GM12891 (cell line): ENCODE measurements at regions not wholly inside any gene's neighbourhood (a gene's known extent, or its start where the extent isn't known, plus 50 kb on each side); places are given as distances from the start of the nearest gene placed in this dataset.

Experiments used
- DNase-seq: peaks from one replicate; pipeline ENCODE4 v3.0.0; 2011; ENCODE audit warnings: low spot score; ENCODE audit not compliant: insufficient read length
- FAIRE-seq: peaks from 2 replicates; lab custom pipeline; 2011; peaks lifted over from hg19 to GRCh38; lab: Jason Lieb, UNC
- PAX5 ChIP-seq: IDR thresholded peaks from 2 replicates; pipeline ENCODE4 v1.6.1; 2011; ENCODE audit warnings: low read length, moderate library complexity, mild to moderate bottlenecking; ENCODE audit not compliant: insufficient read depth, severe bottlenecking
- POLR2A ChIP-seq: IDR thresholded peaks from 2 replicates; pipeline ENCODE4 v1.6.1; 2011; ENCODE audit warnings: low read depth, low read length, control low read depth
- POLR2AphosphoS5 ChIP-seq: IDR thresholded peaks from 2 replicates; pipeline ENCODE4 v1.6.1; 2011; ENCODE audit warnings: low read depth, low read length, control low read depth
- POU2F2 ChIP-seq: IDR thresholded peaks from 2 replicates; pipeline ENCODE4 v1.6.1; 2011; ENCODE audit warnings: low read depth, mild to moderate bottlenecking, control low read depth, low read length, moderate library complexity
- SPI1 ChIP-seq: IDR thresholded peaks from 2 replicates; pipeline ENCODE4 v1.6.1; 2011; ENCODE audit warnings: low read depth, low read length, control low read depth
- TAF1 ChIP-seq: IDR thresholded peaks from 2 replicates; pipeline ENCODE4 v1.6.1; 2011; ENCODE audit warnings: low read depth, low read length, control low read depth

DNA sequence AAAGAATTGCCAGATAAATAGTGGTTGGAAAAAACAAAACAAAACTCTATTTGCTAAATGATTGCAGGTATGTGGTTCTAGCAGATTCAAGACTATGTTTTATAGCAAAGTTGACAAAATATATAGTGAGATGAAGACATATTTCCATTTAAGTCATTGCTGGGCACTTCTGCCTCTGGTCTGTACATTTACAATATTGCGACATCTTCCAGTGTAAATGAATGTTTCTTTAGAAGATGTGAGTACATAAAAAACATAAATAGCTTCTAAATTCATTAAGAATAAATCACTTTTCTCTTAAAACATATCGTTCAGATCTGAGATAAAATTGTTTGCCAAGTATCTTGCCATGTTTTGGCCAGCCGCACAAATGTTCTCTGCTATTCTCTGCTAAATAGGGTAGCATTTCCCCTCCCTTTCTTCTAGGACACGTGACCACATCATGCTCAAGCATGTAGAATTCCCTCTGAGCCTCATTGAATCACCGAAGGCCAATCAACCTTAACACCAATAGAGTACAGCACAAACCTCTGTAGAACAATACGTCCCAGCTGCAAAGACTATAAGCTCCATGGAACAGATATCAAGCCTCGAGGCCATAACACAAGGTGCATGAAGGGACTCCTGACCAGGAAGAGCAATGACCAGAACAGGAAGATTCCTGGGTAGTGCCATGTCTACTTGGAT lies 1173.3 kb downstream of the GATA3 start:
- DNase-seq: no peak
- no peak for FAIRE-seq

DNA sequence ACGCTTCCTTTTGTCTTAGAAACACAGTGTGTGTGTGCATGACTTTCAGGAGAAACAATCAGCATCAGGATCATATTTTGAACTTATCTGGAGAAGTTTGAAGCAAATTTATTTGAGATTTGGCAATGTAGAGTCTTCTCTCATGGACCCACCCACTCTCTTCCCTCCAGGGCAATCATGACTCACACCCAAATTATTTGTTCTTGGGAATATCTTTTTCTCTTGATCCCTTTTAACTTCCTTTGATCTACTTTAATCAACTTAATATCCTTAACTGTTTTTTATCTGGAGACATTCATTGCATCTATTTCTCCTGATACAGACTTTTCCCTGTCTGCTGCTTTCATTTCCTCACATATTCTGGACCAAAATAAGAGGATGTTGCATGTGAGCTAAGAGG lies 1174.3 kb downstream of the GATA3 start:
- DNase-seq (no peak), FAIRE-seq (no peak)
- TF ChIP-seq POU2F2 (no peak), POLR2AphosphoS5 (no peak), POLR2A (no peak), TAF1 (no peak), SPI1 (no peak), PAX5 (no peak)

More for the DNA sequence above, 1173.3 kb downstream of the GATA3 start:
- TF ChIP-seq POU2F2: no peak
- no peak for TF ChIP-seq PAX5
- TF ChIP-seq SPI1: no peak

DNA sequence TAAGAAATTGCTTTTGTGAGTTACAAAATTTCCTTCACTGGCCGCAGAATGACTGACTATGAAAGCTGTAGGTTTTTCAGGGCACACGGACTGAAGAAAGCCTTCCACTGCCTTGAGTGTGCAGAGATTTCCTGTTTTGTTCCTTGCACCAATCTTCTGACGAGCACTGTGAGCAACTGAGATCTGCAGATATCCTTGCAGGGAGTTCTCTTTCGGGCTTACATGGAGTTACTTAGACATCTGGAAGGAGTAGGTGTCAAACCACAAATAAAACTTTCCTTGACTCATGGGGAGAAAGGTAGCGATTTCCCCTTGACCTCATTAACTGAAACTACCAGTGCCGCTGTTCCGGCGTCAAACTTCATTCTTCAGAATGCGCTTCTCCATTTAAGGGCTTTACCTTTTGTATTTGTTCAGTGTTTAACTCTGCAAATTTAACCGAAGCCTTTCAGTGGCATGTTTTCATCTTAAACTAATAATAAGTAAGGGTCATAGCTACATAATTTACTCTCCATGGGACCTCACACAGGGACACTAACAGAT lies 1175.3 kb downstream of the GATA3 start:
- no peak for TF ChIP-seq TAF1
- TF ChIP-seq PAX5: no peak
- TF ChIP-seq POLR2AphosphoS5: no peak
- TF ChIP-seq POU2F2: no peak
- TF ChIP-seq POLR2A: no peak
- TF ChIP-seq SPI1: no peak
- no peak for DNase-seq

DNA sequence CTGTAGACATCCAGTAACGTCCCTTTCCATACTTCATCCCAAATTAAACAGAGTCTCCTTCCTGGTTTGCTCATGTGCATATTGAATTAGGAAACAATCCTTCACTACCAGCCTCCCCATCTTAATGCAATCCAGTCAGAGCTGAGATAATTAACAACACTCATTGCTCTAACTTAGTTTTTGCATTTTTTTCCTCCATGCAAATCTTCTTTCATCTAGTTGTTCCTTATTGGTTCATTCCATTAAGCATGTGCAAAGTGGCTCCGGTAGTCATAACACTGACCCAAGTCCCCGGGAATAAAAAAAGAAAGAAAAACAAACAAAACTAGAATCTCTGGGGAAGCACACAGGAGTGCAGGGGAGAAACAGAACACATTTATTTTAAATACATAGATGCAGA lies 1176.1 kb downstream of the GATA3 start:
- TF ChIP-seq POLR2AphosphoS5: no peak
- no peak for TF ChIP-seq PAX5
- DNase-seq (no peak), FAIRE-seq (no peak)

More for the DNA sequence above, 1175.3 kb downstream of the GATA3 start:
- FAIRE-seq: no peak

DNA sequence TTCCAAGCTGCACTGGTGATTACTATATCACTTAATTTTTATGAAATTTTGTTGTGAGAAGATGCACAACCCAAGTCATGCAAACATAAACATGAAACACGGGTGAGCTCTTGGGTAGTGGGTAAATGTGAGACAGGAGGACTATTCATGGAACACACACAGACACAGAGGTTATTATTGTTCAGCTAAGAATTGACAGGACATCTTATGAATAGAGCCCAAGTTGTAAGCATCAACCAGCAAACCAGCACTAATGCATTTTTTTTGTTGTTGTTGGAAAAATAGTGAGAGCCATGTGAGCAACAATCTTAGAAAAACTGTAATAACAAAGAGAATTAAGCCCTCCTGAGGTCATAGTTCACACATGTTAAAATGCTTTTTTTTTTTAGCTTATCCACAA lies 1179.7 kb downstream of the GATA3 start:
- no peak for TF ChIP-seq TAF1
- TF ChIP-seq POLR2AphosphoS5: no peak
- no peak for TF ChIP-seq POU2F2
- no peak for TF ChIP-seq POLR2A
- TF ChIP-seq SPI1: no peak
- TF ChIP-seq PAX5: no peak
- no peak for FAIRE-seq
- DNase-seq: no peak

DNA sequence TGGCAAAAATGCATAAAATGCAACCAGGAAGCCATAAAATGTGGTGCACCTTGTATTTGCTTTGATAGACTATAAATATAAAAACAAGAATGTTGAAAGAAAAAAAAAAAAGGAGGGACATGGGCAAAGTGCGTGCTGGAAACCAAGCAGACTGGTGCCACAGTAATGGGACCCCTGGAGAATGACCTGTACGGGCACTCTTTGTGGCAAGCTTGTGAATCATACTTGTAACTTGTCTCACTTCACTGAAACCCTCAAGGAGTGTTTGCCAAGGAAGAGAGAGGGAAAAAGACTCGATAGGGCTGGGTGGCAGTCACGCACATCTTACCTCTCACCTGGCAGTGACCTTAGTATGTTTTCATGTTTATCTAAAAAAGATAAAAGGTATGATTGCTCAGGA lies 1183.6 kb downstream of the GATA3 start:
- no peak for TF ChIP-seq POLR2AphosphoS5
- no peak for FAIRE-seq
- DNase-seq: no peak

DNA sequence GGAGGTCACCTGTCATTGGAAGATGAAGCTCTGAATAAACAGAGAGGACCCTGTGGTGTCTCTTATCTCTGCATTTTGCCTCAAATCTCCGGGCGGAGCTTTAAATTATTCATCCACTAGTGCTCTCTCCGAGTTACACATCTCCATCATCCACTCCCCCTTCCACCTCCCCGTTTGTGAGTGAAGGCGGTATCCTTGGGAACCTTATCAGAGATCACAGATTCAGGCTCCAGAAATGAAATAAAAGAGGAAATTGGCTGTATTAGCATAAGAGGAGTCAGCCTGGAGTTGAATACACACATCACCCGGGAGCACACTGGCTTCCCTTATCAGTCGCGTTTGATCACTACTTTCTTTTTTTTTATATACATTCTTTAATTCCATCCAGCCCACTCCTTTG lies 1184.8 kb downstream of the GATA3 start:
- TF ChIP-seq PAX5 (no peak), SPI1 (no peak), TAF1 (no peak), POLR2A (no peak), POLR2AphosphoS5 (no peak), POU2F2 (no peak)
- FAIRE-seq: no peak
- DNase-seq: no peak

DNA sequence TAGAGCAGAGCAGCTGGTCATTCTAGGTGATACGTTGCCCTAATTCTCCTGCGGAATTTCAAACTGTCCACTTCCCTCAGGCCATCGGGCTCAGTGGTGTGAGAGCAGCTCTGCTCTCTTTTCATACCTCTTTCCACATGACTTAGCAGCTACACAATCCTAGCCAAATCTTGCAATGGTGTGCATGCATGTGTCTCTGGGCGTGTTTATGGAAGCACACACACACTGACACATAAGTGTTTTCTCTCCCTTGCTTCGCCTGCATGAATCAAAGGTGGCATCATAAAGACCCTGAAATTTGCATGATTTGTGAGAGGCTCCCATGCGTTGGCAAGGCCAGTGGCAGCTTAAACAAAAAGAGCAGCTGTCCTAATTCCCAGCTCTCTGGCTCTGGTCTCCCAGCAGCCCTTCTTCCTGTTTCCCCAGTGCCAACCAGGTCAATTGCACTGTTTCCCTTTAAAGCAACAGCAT lies 1189.5 kb downstream of the GATA3 start:
- no peak for DNase-seq
- FAIRE-seq: no peak
- TF ChIP-seq POLR2AphosphoS5 (no peak), POU2F2 (no peak), POLR2A (no peak), SPI1 (no peak), PAX5 (no peak), TAF1 (no peak)

DNA sequence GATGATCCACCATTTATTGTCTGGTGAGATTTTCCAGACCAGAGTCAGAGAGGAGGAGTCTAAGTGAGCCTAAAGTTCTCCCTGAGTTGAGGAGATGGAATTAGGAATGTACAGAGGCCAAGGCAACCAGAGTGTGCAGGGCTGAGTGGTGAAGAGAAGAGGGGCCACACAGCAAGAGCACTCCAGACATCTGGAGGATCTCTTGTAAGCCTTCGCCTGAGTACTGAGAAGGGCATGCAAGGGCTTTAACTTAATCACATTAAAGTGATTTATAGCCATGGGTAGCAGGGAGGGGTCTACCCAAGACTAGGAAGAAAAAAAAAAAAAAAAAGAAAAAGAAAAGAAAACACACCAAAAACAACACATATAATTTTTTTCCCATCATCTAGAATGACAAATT lies 1190.4 kb downstream of the GATA3 start:
- TF ChIP-seq PAX5: no peak
- TF ChIP-seq POLR2A: no peak
- TF ChIP-seq SPI1: no peak
- TF ChIP-seq POLR2AphosphoS5: no peak
- TF ChIP-seq TAF1: no peak
- no peak for TF ChIP-seq POU2F2
- DNase-seq: no peak
- no peak for FAIRE-seq

DNA sequence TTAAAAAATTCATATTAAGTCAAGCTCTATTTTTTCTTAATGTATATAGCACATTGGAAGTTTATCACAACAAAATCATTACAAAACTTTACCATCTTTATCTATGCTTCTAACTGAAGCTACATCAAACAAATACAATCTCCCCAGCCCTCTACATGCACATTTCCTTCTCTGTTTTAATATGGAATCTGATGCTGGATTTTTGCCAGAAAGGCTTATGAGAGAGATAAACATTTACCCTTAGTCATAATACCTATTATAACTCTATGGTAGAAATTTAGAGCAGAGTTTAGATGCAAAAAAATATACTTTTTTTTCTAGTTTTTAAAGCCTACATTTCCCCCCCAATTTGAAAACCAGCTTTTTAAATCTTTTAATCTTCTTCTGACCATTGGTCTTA lies 1198.6 kb downstream of the GATA3 start:
- FAIRE-seq (no peak), DNase-seq (no peak)
- TF ChIP-seq POU2F2 (no peak), PAX5 (no peak), TAF1 (no peak), SPI1 (no peak), POLR2A (no peak), POLR2AphosphoS5 (no peak)

DNA sequence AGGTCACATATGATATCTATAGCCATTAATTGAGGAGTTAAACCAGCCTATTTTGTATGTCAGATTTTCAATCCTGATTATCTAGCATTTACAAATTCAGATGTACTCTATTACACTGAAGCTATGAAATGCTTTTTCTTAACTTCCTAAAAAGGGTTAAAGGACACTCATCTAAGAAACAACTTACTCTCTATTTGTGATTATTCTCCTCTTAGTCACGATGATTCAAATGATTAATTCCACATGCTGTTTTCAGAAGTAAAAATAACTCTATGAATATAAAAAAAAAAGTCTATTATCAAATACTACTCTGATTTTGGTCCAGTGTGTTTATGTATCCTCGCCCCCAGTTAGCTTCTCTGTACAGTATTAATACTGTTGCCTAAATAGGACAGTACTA lies 1199.9 kb downstream of the GATA3 start:
- FAIRE-seq (no peak), DNase-seq (no peak)
- TF ChIP-seq TAF1 (no peak), SPI1 (no peak), PAX5 (no peak), POU2F2 (no peak), POLR2AphosphoS5 (no peak), POLR2A (no peak)
